ENCODE measurements at regions not wholly inside any gene's neighbourhood (a gene's known extent, or its start where the extent isn't known, plus 50 kb on each side); places are given as distances from the start of the nearest gene placed in this dataset.
A peak's percentile ranks its signal among the peaks of the same experiment; 100 is the strongest.
"Not testable (repeated sequence)": the region's sequence is repeated elsewhere in the genome, so short reads cannot be mapped to it uniquely, and the experiment has no call there.

- Histone ChIP-seq H3K4me1 (ENCODE audit: control insufficient read depth, insufficient read depth, low read length) (no peaks in the 10 kb centered on the region), H3K4me3 (ENCODE audit: low read length in 2 of 2) (no peak overlapping the region), H3K9me3 (ENCODE audit: control insufficient read depth in 2 of 2, low read length in 2 of 2) (no peaks in the 10 kb centered on the region), H3K27ac (ENCODE audit: low read length) (no peak overlapping the region), H3K27me3 (ENCODE audit: control insufficient read depth in 1 of 2, insufficient read depth in 2 of 2, low read length in 2 of 2) (no peaks in the 10 kb centered on the region), H3K36me3 (ENCODE audit: control insufficient read depth in 2 of 2, insufficient read depth in 2 of 2, low read length in 2 of 2) (no peaks in the 10 kb centered on the region), H3K9ac (ENCODE audit: low read length in 2 of 2) (no peak overlapping the region)
Measured at GRCh38 chr2:193250389-193250788, 1055.7 kb upstream of the TMEFF2 start.

- no peak overlapping the region for H3K4me3 ChIP-seq (ENCODE audit: low read length in 2 of 2)
- no peaks in the 10 kb centered on the region for H3K27me3 ChIP-seq (ENCODE audit: control insufficient read depth in 1 of 2, insufficient read depth in 2 of 2, low read length in 2 of 2)
- H3K9me3 ChIP-seq (ENCODE audit: control insufficient read depth in 2 of 2, low read length in 2 of 2): no peaks in the 10 kb centered on the region
- H3K27ac ChIP-seq (ENCODE audit: low read length): no peak overlapping the region
- H3K4me1 ChIP-seq (ENCODE audit: control insufficient read depth, insufficient read depth, low read length): no peaks in the 10 kb centered on the region
- H3K36me3 ChIP-seq (ENCODE audit: control insufficient read depth in 2 of 2, insufficient read depth in 2 of 2, low read length in 2 of 2): no peaks in the 10 kb centered on the region
- no peak overlapping the region for H3K9ac ChIP-seq (ENCODE audit: low read length in 2 of 2)
Measured at GRCh38 chr2:193240752-193241151, 1046.0 kb upstream of the TMEFF2 start.

GRCh38 chr2:193231634-193232033 is 1036.9 kb upstream of the TMEFF2 start:
- H3K4me3 ChIP-seq (ENCODE audit: low read length in 2 of 2): no peak overlapping the region
- H3K9me3 ChIP-seq (ENCODE audit: control insufficient read depth in 2 of 2, low read length in 2 of 2): no peaks in the 10 kb centered on the region
- no peaks in the 10 kb centered on the region for H3K27me3 ChIP-seq (ENCODE audit: control insufficient read depth in 1 of 2, insufficient read depth in 2 of 2, low read length in 2 of 2)
- no peak overlapping the region for H3K9ac ChIP-seq (ENCODE audit: low read length in 2 of 2)
- no peaks in the 10 kb centered on the region for H3K36me3 ChIP-seq (ENCODE audit: control insufficient read depth in 2 of 2, insufficient read depth in 2 of 2, low read length in 2 of 2)
- no peak overlapping the region for H3K27ac ChIP-seq (ENCODE audit: low read length)
- no peaks in the 10 kb centered on the region for H3K4me1 ChIP-seq (ENCODE audit: control insufficient read depth, insufficient read depth, low read length)

GRCh38 chr2:193228276-193228675 is 1033.5 kb upstream of the TMEFF2 start:
- no peaks in the 10 kb centered on the region for H3K36me3 ChIP-seq (ENCODE audit: control insufficient read depth in 2 of 2, insufficient read depth in 2 of 2, low read length in 2 of 2)
- no peaks in the 10 kb centered on the region for H3K4me1 ChIP-seq (ENCODE audit: control insufficient read depth, insufficient read depth, low read length)

GRCh38 chr2:193222454-193222853 is 1027.7 kb upstream of the TMEFF2 start:
- H3K36me3 ChIP-seq (ENCODE audit: control insufficient read depth in 2 of 2, insufficient read depth in 2 of 2, low read length in 2 of 2): no peaks in the 10 kb centered on the region
- H3K27ac ChIP-seq (ENCODE audit: low read length): no peak overlapping the region
- no peak overlapping the region for H3K4me3 ChIP-seq (ENCODE audit: low read length in 2 of 2)
- H3K27me3 ChIP-seq (ENCODE audit: control insufficient read depth in 1 of 2, insufficient read depth in 2 of 2, low read length in 2 of 2): no peaks in the 10 kb centered on the region
- no peaks in the 10 kb centered on the region for H3K9me3 ChIP-seq (ENCODE audit: control insufficient read depth in 2 of 2, low read length in 2 of 2)
- H3K9ac ChIP-seq (ENCODE audit: low read length in 2 of 2): no peak overlapping the region
- H3K4me1 ChIP-seq (ENCODE audit: control insufficient read depth, insufficient read depth, low read length): no peaks in the 10 kb centered on the region

More at GRCh38 chr2:193228276-193228675, 1033.5 kb upstream of the TMEFF2 start:
- no peak overlapping the region for H3K9ac ChIP-seq (ENCODE audit: low read length in 2 of 2)
- no peaks in the 10 kb centered on the region for H3K27me3 ChIP-seq (ENCODE audit: control insufficient read depth in 1 of 2, insufficient read depth in 2 of 2, low read length in 2 of 2)
- H3K27ac ChIP-seq (ENCODE audit: low read length): no peak overlapping the region
- no peak overlapping the region for H3K4me3 ChIP-seq (ENCODE audit: low read length in 2 of 2)
- no peaks in the 10 kb centered on the region for H3K9me3 ChIP-seq (ENCODE audit: control insufficient read depth in 2 of 2, low read length in 2 of 2)

GRCh38 chr2:193219413-193219812 is 1024.7 kb upstream of the TMEFF2 start:
- Histone ChIP-seq H3K4me1 (ENCODE audit: control insufficient read depth, insufficient read depth, low read length) (no peaks in the 10 kb centered on the region), H3K4me3 (ENCODE audit: low read length in 2 of 2) (no peak overlapping the region)

GRCh38 chr2:193201583-193201982 is 1006.9 kb upstream of the TMEFF2 start:
- H3K9ac ChIP-seq (ENCODE audit: low read length in 2 of 2): no peak overlapping the region
- H3K4me1 ChIP-seq (ENCODE audit: control insufficient read depth, insufficient read depth, low read length): no peaks in the 10 kb centered on the region
- H3K4me3 ChIP-seq (ENCODE audit: low read length in 2 of 2): no peak overlapping the region
- no peaks in the 10 kb centered on the region for H3K36me3 ChIP-seq (ENCODE audit: control insufficient read depth in 2 of 2, insufficient read depth in 2 of 2, low read length in 2 of 2)
- no peaks in the 10 kb centered on the region for H3K27me3 ChIP-seq (ENCODE audit: control insufficient read depth in 1 of 2, insufficient read depth in 2 of 2, low read length in 2 of 2)
- H3K27ac ChIP-seq (ENCODE audit: low read length): no peak overlapping the region
- no peaks in the 10 kb centered on the region for H3K9me3 ChIP-seq (ENCODE audit: control insufficient read depth in 2 of 2, low read length in 2 of 2)

More at GRCh38 chr2:193219413-193219812, 1024.7 kb upstream of the TMEFF2 start:
- Histone ChIP-seq H3K9ac (ENCODE audit: low read length in 2 of 2) (no peak overlapping the region), H3K9me3 (ENCODE audit: control insufficient read depth in 2 of 2, low read length in 2 of 2) (no peaks in the 10 kb centered on the region), H3K27me3 (ENCODE audit: control insufficient read depth in 1 of 2, insufficient read depth in 2 of 2, low read length in 2 of 2) (no peaks in the 10 kb centered on the region), H3K36me3 (ENCODE audit: control insufficient read depth in 2 of 2, insufficient read depth in 2 of 2, low read length in 2 of 2) (no peaks in the 10 kb centered on the region), H3K27ac (ENCODE audit: low read length) (no peak overlapping the region)

GRCh38 chr2:193199322-193199721 is 1004.6 kb upstream of the TMEFF2 start:
- H3K4me3 ChIP-seq (ENCODE audit: low read length in 2 of 2): no peak overlapping the region
- no peaks in the 10 kb centered on the region for H3K27me3 ChIP-seq (ENCODE audit: control insufficient read depth in 1 of 2, insufficient read depth in 2 of 2, low read length in 2 of 2)
- H3K4me1 ChIP-seq (ENCODE audit: control insufficient read depth, insufficient read depth, low read length): no peaks in the 10 kb centered on the region
- no peak overlapping the region for H3K27ac ChIP-seq (ENCODE audit: low read length)
- no peaks in the 10 kb centered on the region for H3K9me3 ChIP-seq (ENCODE audit: control insufficient read depth in 2 of 2, low read length in 2 of 2)
- H3K9ac ChIP-seq (ENCODE audit: low read length in 2 of 2): no peak overlapping the region
- no peaks in the 10 kb centered on the region for H3K36me3 ChIP-seq (ENCODE audit: control insufficient read depth in 2 of 2, insufficient read depth in 2 of 2, low read length in 2 of 2)

GRCh38 chr2:193187816-193188215 is 993.1 kb upstream of the TMEFF2 start:
- Histone ChIP-seq H3K9me3 (ENCODE audit: control insufficient read depth in 2 of 2, low read length in 2 of 2) (no peaks in the 10 kb centered on the region), H3K9ac (ENCODE audit: low read length in 2 of 2) (peak overlapping the region in 1 of 2 donors; percentile 15), H3K27me3 (ENCODE audit: control insufficient read depth in 1 of 2, insufficient read depth in 2 of 2, low read length in 2 of 2) (no peaks in the 10 kb centered on the region), H3K4me1 (ENCODE audit: control insufficient read depth, insufficient read depth, low read length) (no peaks in the 10 kb centered on the region), H3K27ac (ENCODE audit: low read length) (no peak overlapping the region), H3K36me3 (ENCODE audit: control insufficient read depth in 2 of 2, insufficient read depth in 2 of 2, low read length in 2 of 2) (no peaks in the 10 kb centered on the region), H3K4me3 (ENCODE audit: low read length in 2 of 2) (no peak overlapping the region)

GRCh38 chr2:193170981-193171380 is 976.2 kb upstream of the TMEFF2 start:
- H3K9me3 ChIP-seq (ENCODE audit: control insufficient read depth in 2 of 2, low read length in 2 of 2); H3K27me3 ChIP-seq (ENCODE audit: control insufficient read depth in 1 of 2, insufficient read depth in 2 of 2, low read length in 2 of 2); H3K27ac ChIP-seq (ENCODE audit: low read length); H3K9ac ChIP-seq (ENCODE audit: low read length in 2 of 2); H3K36me3 ChIP-seq (ENCODE audit: control insufficient read depth in 2 of 2, insufficient read depth in 2 of 2, low read length in 2 of 2); H3K4me1 ChIP-seq (ENCODE audit: control insufficient read depth, insufficient read depth, low read length); H3K4me3 ChIP-seq (ENCODE audit: low read length in 2 of 2): not testable (repeated sequence)

- H3K4me1 ChIP-seq (ENCODE audit: control insufficient read depth, insufficient read depth, low read length): no peaks in the 10 kb centered on the region
- H3K36me3 ChIP-seq (ENCODE audit: control insufficient read depth in 2 of 2, insufficient read depth in 2 of 2, low read length in 2 of 2): no peaks in the 10 kb centered on the region
- H3K4me3 ChIP-seq (ENCODE audit: low read length in 2 of 2): no peak overlapping the region
- no peaks in the 10 kb centered on the region for H3K27me3 ChIP-seq (ENCODE audit: control insufficient read depth in 1 of 2, insufficient read depth in 2 of 2, low read length in 2 of 2)
- no peak overlapping the region for H3K27ac ChIP-seq (ENCODE audit: low read length)
- no peaks in the 10 kb centered on the region for H3K9me3 ChIP-seq (ENCODE audit: control insufficient read depth in 2 of 2, low read length in 2 of 2)
- no peak overlapping the region for H3K9ac ChIP-seq (ENCODE audit: low read length in 2 of 2)
Measured at GRCh38 chr2:193156480-193156879, 961.7 kb upstream of the TMEFF2 start.

Measured in stomach smooth muscle (tissue), 2 donors.